Fibroblast of lung (primary cell): ENCODE measurements at regions not wholly inside any gene's neighbourhood (a gene's known extent, or its start where the extent isn't known, plus 50 kb on each side); places are given as distances from the start of the nearest gene placed in this dataset.

Experiments used
- DNase-seq, 2 donors: peaks; one replicate each; pipeline versions ENCODE4 v3.0.0 to v3.0.0-alpha.2; 2010; ENCODE audit warnings: low read depth in 2 of 2
- H2AFZ ChIP-seq: 2 replicates; pipeline ENCODE4 v1.5.1; 2012; ENCODE audit warnings: low read length, control low read depth, inconsistent platforms
- H3K27ac ChIP-seq: 2 replicates; pipeline ENCODE4 v1.5.1; 2011; ENCODE audit warnings: low read length, control low read depth; ENCODE audit not compliant: insufficient read depth
- H3K27me3 ChIP-seq: 2 replicates; pipeline ENCODE4 v1.5.1; 2011; ENCODE audit warnings: mild to moderate bottlenecking, low read length; ENCODE audit not compliant: control insufficient read depth, insufficient read depth
- H3K36me3 ChIP-seq: 2 replicates; pipeline ENCODE4 v1.5.1; 2011; ENCODE audit warnings: low read length; ENCODE audit not compliant: control insufficient read depth, insufficient read depth
- H3K4me1 ChIP-seq: 2 replicates; pipeline ENCODE4 v1.5.1; 2011; ENCODE audit warnings: low read length; ENCODE audit not compliant: control insufficient read depth, insufficient read depth; ENCODE audit errors: extremely low read depth
- H3K4me2 ChIP-seq: 2 replicates; pipeline ENCODE4 v1.5.1; 2011; ENCODE audit warnings: low read length, control low read depth; ENCODE audit not compliant: insufficient read depth; ENCODE audit errors: extremely low read depth
- H3K4me3 ChIP-seq, 4 experiments: fragments of 200-600 bp in 1 of 4; sonication (generic) in 1 of 4; replicated peaks in 1 of 4; 2 replicates each; pipeline ENCODE4 v1.5.1; 2011 to 2016; ENCODE audit warnings: low read length in 4 of 4, low read depth in 3 of 4, mild to moderate bottlenecking in 3 of 4, control low read depth in 2 of 4, inconsistent platforms in 1 of 4, mixed read lengths in 1 of 4; ENCODE audit not compliant: insufficient read depth in 1 of 4; ENCODE audit errors: control extremely low read depth in 1 of 4
- H3K79me2 ChIP-seq: 2 replicates; pipeline ENCODE4 v1.5.1; 2012; ENCODE audit warnings: mild to moderate bottlenecking, low read length, inconsistent platforms; ENCODE audit not compliant: control insufficient read depth, insufficient read depth
- H3K9ac ChIP-seq: 2 replicates; pipeline ENCODE4 v1.5.1; 2011; ENCODE audit warnings: mild to moderate bottlenecking, low read length, control low read depth; ENCODE audit not compliant: insufficient read depth
- H3K9me3 ChIP-seq: 2 replicates; pipeline ENCODE4 v1.5.1; 2012; ENCODE audit warnings: low read depth, low read length; ENCODE audit not compliant: control insufficient read depth, insufficient read depth
- H4K20me1 ChIP-seq: 2 replicates; pipeline ENCODE4 v1.5.1; 2011; ENCODE audit warnings: low read length; ENCODE audit not compliant: control insufficient read depth, insufficient read depth; ENCODE audit errors: extremely low read depth
- EZH2 ChIP-seq: IDR thresholded peaks from 2 replicates; pipeline ENCODE4 v1.5.1; 2012; ENCODE audit warnings: low read length, control low read depth, mild to moderate bottlenecking; ENCODE audit errors: missing control alignments
- TF ChIP-seq, protein P1 (sequence below), 2 donors: IDR thresholded peaks in 1 of 2; conservative IDR thresholded peaks in 1 of 2; 1 replicate in 1 of 2; 2 replicates in 1 of 2; pipeline ENCODE4 v1.5.1; 2011 to 2012; ENCODE audit warnings: low read length in 2 of 2, control low read depth in 1 of 2, inconsistent platforms in 1 of 2, low read depth in 1 of 2, mild to moderate bottlenecking in 1 of 2

DNA sequence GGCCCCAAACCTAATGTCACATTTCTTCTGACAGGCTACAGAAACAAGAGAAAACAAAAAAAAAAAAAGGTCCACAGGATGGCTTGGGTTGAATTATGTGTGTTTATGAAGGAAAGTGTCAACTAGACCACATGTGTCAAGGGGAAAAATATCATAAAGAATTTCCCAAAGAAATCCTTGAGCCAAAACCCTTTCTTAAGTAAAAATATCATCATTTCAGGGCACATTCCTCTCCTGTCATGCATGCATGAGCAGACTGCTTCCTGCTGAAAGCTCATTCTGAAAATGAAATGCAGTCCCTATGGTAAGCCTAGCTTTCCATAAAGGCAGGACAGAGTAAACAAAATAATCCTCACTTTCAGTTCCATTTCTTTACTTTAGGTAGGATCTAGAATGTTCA, 85.7 kb upstream of the RBBP8 start:
- Histone ChIP-seq H3K27me3 (no peaks in the 10 kb centered on the region), H3K79me2 (no peaks in the 10 kb centered on the region), H4K20me1 (no peaks in the 10 kb centered on the region), H3K36me3 (no peaks in the 10 kb centered on the region), H3K4me2 (no peak overlapping the region), H3K27ac (no peak overlapping the region), H3K4me3 (no peak overlapping the region), H2AFZ (no peak overlapping the region), H3K9me3 (no peaks in the 10 kb centered on the region), H3K9ac (no peak overlapping the region), H3K4me1 (no peaks in the 10 kb centered on the region)
- peak; percentile 31 to 81 for DNase-seq
- TF ChIP-seq, protein P1, sequence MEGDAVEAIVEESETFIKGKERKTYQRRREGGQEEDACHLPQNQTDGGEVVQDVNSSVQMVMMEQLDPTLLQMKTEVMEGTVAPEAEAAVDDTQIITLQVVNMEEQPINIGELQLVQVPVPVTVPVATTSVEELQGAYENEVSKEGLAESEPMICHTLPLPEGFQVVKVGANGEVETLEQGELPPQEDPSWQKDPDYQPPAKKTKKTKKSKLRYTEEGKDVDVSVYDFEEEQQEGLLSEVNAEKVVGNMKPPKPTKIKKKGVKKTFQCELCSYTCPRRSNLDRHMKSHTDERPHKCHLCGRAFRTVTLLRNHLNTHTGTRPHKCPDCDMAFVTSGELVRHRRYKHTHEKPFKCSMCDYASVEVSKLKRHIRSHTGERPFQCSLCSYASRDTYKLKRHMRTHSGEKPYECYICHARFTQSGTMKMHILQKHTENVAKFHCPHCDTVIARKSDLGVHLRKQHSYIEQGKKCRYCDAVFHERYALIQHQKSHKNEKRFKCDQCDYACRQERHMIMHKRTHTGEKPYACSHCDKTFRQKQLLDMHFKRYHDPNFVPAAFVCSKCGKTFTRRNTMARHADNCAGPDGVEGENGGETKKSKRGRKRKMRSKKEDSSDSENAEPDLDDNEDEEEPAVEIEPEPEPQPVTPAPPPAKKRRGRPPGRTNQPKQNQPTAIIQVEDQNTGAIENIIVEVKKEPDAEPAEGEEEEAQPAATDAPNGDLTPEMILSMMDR (conservative IDR thresholded peaks at IDR 0.05 in 1 of 2, IDR thresholded peaks at IDR 0.05 in 1 of 2; ENCODE audit: low read depth in 1 of 2, low read length in 2 of 2), result no peak
- TF ChIP-seq EZH2, result no peak

DNA sequence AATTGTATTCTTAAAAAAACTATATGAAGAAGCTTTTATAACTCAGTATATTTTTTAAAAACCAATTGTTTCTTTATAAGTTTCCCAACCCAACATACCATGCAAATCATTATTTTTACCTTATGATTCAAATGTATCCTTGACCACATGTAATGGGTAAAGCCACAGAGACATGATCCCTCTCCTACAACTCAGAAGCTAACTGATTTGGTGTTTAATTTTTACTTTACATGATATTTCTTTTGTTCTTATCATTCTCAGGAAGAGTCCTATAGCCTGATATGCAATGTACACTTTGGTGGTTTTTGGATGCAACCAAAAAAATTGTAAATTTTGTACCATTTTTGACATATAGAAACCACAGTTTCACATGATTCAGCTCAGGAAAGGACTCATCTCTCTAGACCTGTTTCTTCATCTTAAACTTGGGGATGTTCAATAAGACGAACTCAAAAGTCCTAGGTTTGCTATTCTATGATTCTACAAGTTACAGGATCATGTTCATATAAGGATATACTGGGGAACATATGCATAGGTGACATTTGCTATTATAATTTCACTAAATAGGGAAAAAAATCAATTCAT, 85.2 kb upstream of the RBBP8 start:
- Histone ChIP-seq H3K27me3 (no peaks in the 10 kb centered on the region), H3K36me3 (no peaks in the 10 kb centered on the region), H3K4me3 (no peak overlapping the region), H3K27ac (no peak overlapping the region), H3K4me2 (no peak overlapping the region), H3K9ac (no peak overlapping the region), H3K79me2 (no peaks in the 10 kb centered on the region), H2AFZ (no peak overlapping the region), H4K20me1 (no peaks in the 10 kb centered on the region), H3K4me1 (no peaks in the 10 kb centered on the region), H3K9me3 (no peaks in the 10 kb centered on the region)
- peak in 1 of 2 donors; percentile 11 for DNase-seq
- TF ChIP-seq, protein P1 (conservative IDR thresholded peaks at IDR 0.05 in 1 of 2, IDR thresholded peaks at IDR 0.05 in 1 of 2; ENCODE audit: low read depth in 1 of 2, low read length in 2 of 2), result no peak
- no peak for TF ChIP-seq EZH2

DNA sequence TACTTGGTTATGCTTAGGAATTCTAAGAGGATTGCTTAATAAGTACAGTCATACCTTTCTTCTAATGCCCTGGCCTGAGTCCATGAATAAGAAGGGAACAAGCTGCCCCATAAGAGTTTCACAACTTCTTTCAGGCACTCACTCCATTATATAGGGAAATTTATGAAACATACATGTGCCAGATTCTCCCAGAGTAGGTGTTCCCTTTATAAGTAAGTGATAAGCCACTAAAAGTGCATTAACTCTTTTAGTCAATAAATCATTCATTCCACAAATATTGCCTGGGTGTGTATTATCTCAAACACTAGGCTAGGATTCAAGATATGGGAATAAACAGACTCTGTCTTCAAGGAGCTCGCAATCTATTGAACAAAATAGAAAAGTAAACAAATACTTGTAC, 84.5 kb upstream of the RBBP8 start:
- no peak overlapping the region for H2AFZ ChIP-seq
- no peaks in the 10 kb centered on the region for H3K36me3 ChIP-seq
- no peaks in the 10 kb centered on the region for H3K27me3 ChIP-seq
- peak; percentile 88 to 90 for DNase-seq
- no peak overlapping the region for H3K4me2 ChIP-seq
- TF ChIP-seq EZH2, result no peak
- TF ChIP-seq, protein P1 (conservative IDR thresholded peaks at IDR 0.05 in 1 of 2, IDR thresholded peaks at IDR 0.05 in 1 of 2; ENCODE audit: low read depth in 1 of 2, low read length in 2 of 2), result no peak
- no peaks in the 10 kb centered on the region for H3K9me3 ChIP-seq
- no peaks in the 10 kb centered on the region for H3K4me1 ChIP-seq
- no peak overlapping the region for H3K27ac ChIP-seq
- no peaks in the 10 kb centered on the region for H3K79me2 ChIP-seq
- no peak overlapping the region for H3K9ac ChIP-seq
- H3K4me3 ChIP-seq, result no peak overlapping the region
- H4K20me1 ChIP-seq, result no peaks in the 10 kb centered on the region
